MM.1S (cell line): ENCODE measurements at regions not wholly inside any gene's neighbourhood (a gene's known extent, or its start where the extent isn't known, plus 50 kb on each side); places are given as distances from the start of the nearest gene placed in this dataset.

Source experiments
- DNase-seq: peaks from one replicate; pipeline ENCODE4 v3.0.0-alpha.2; 2015
- H2AFZ ChIP-seq: fragments of 300-600 bp; sonication (generic); 2 replicates; pipeline ENCODE4 v1.6.0; 2016; ENCODE audit warnings: antibody characterized with exemption, low read length
- H3F3A ChIP-seq: fragments of 300-600 bp; sonication (generic); 2 replicates; pipeline ENCODE4 v1.6.1; 2016; ENCODE audit warnings: mild to moderate bottlenecking, antibody characterized with exemption, low read length, moderate library complexity, mixed read lengths; ENCODE audit not compliant: insufficient read depth
- H3K27ac ChIP-seq: fragments of 300-600 bp; sonication (generic); 2 replicates; pipeline ENCODE4 v1.5.1; 2016; ENCODE audit warnings: mild to moderate bottlenecking, low read length
- H3K27me3 ChIP-seq: fragments of 300-600 bp; sonication (generic); replicated peaks from 2 replicates; pipeline ENCODE4 v1.6.0; 2016; ENCODE audit warnings: low read length; ENCODE audit not compliant: insufficient read depth
- H3K36me3 ChIP-seq: fragments of 300-600 bp; sonication (generic); replicated peaks from 2 replicates; pipeline ENCODE4 v1.6.1; 2016; ENCODE audit warnings: mild to moderate bottlenecking, low read length, mixed read lengths; ENCODE audit not compliant: insufficient read depth
- H3K4me1 ChIP-seq: fragments of 300-600 bp; sonication (generic); 2 replicates; pipeline ENCODE4 v1.6.1; 2016; ENCODE audit warnings: low read length, mixed read lengths
- H3K4me2 ChIP-seq: fragments of 300-600 bp; sonication (generic); 2 replicates; pipeline ENCODE4 v1.6.0; 2016; ENCODE audit warnings: low read depth, low read length
- H3K4me3 ChIP-seq: fragments of 300-600 bp; sonication (generic); 2 replicates; pipeline ENCODE4 v1.5.1; 2016; ENCODE audit warnings: low read length, mixed read lengths
- H3K79me2 ChIP-seq: fragments of 300-600 bp; sonication (generic); 2 replicates; pipeline ENCODE4 v1.6.1; 2016; ENCODE audit warnings: mixed run types, low read length, mixed read lengths
- H3K9ac ChIP-seq: fragments of 300-600 bp; sonication (generic); 2 replicates; pipeline ENCODE4 v1.6.1; 2016; ENCODE audit warnings: low read length, mixed read lengths
- H3K9me2 ChIP-seq: fragments of 300-600 bp; sonication (generic); replicated peaks from 2 replicates; pipeline ENCODE4 v1.6.1; 2016; ENCODE audit warnings: mild to moderate bottlenecking, low read length, mixed read lengths; ENCODE audit not compliant: insufficient read depth
- H3K9me3 ChIP-seq: fragments of 300-600 bp; sonication (generic); replicated peaks from 2 replicates; pipeline ENCODE4 v1.6.1; 2016; ENCODE audit warnings: mild to moderate bottlenecking, low read length, mixed read lengths; ENCODE audit not compliant: insufficient read depth
- H4K20me1 ChIP-seq: fragments of 300-600 bp; sonication (generic); 2 replicates; pipeline ENCODE4 v1.6.1; 2016; ENCODE audit warnings: mild to moderate bottlenecking, low read length, moderate library complexity, mixed read lengths; ENCODE audit not compliant: insufficient read depth
- EZH2 ChIP-seq: fragments of 300-600 bp; sonication (generic); optimal IDR thresholded peaks from 2 replicates; pipeline ENCODE3; 2017; ENCODE audit warnings: low read depth, mild to moderate bottlenecking, antibody characterized with exemption, low read length, mixed read lengths
- EZH2phosphoT487 ChIP-seq: fragments of 300-600 bp; sonication (generic); IDR thresholded peaks from 2 replicates; pipeline ENCODE4 v1.6.1; 2018; ENCODE audit warnings: antibody characterized with exemption, low read length
- TF ChIP-seq, protein P1 (sequence below): fragments of 300-600 bp; sonication (generic); IDR thresholded peaks from 2 replicates; pipeline ENCODE4 v1.5.1; 2016; ENCODE audit warnings: antibody characterized with exemption, low read length, mixed read lengths

DNA sequence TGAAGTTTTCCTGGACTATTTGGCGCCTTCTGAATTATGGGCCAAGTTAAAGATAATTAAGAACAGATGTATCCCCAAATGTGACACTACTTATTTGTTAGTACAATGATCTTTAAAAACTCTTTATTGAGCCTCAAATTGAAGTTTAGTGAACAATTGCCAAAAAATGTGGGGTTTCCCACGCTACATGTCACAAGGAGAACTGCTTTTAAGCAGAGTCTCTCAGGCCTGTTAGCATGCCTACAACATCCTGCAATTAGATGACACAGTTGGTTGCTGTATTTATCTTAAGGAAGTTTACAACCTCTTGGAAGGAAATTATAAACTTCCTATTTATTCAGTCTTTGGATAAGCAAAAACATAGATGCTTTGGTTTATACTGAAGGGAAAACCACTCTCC lies 733.0 kb downstream of the TNS3 start:
- DNase-seq, result no peak
- no peaks in the 10 kb centered on the region for H3F3A ChIP-seq
- no peak overlapping the region for H3K4me3 ChIP-seq
- H3K36me3 ChIP-seq, result no peaks in the 10 kb centered on the region
- no peak overlapping the region for H2AFZ ChIP-seq
- no peaks in the 10 kb centered on the region for H3K79me2 ChIP-seq
- no peaks in the 10 kb centered on the region for H3K4me1 ChIP-seq
- H3K4me2 ChIP-seq, result no peak overlapping the region
- H3K9me3 ChIP-seq, result no peaks in the 10 kb centered on the region
- no peak overlapping the region for H3K9ac ChIP-seq
- TF ChIP-seq EZH2phosphoT487, result no peak
- TF ChIP-seq, protein P1, sequence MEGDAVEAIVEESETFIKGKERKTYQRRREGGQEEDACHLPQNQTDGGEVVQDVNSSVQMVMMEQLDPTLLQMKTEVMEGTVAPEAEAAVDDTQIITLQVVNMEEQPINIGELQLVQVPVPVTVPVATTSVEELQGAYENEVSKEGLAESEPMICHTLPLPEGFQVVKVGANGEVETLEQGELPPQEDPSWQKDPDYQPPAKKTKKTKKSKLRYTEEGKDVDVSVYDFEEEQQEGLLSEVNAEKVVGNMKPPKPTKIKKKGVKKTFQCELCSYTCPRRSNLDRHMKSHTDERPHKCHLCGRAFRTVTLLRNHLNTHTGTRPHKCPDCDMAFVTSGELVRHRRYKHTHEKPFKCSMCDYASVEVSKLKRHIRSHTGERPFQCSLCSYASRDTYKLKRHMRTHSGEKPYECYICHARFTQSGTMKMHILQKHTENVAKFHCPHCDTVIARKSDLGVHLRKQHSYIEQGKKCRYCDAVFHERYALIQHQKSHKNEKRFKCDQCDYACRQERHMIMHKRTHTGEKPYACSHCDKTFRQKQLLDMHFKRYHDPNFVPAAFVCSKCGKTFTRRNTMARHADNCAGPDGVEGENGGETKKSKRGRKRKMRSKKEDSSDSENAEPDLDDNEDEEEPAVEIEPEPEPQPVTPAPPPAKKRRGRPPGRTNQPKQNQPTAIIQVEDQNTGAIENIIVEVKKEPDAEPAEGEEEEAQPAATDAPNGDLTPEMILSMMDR, result no peak
- no peak for TF ChIP-seq EZH2
- H3K27me3 ChIP-seq, result no peaks in the 10 kb centered on the region
- H4K20me1 ChIP-seq, result no peaks in the 10 kb centered on the region
- no peaks in the 10 kb centered on the region for H3K9me2 ChIP-seq
- no peak overlapping the region for H3K27ac ChIP-seq

DNA sequence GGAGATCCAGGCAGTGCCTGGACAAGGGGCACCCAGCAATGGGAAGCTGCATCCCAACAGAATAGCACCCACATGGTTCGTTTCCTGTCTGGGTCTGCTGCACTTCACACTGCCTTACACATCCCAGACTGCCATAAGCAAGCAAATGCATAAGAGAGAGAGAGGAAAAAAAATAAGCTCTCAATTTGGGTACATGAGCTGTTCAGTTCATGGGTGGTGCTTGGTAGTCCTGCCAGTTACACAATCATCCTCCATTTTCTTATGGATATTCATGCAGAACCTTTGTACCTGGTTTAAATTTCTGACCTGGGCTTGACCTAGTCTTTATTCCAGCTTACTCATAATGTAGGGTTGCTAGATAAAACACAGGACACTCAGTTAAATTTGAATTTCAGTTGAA lies 733.6 kb downstream of the TNS3 start:
- Histone ChIP-seq H3K27ac (no peak overlapping the region), H3K9me3 (no peaks in the 10 kb centered on the region)
- TF ChIP-seq, protein P1, result no peak
- TF ChIP-seq EZH2phosphoT487 (no peak), EZH2 (no peak)

DNA sequence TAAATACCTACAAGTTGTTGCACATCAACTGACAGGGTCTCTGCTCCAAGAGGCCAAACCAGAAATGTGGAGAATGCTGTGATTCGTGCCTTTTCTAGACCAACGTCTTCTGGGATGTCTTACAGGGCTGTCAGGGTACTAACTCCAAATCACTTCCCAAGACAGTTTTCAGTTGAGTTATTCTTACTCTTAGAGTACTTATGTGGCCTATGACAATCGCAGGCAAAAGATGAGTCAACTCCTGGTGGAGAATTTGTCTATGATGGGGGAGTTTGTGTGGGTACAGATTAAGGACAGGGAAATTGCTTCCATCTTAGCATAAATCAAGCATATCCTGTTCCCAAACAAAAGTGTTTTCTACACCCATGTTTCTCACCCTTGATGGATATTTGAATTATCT lies 734.8 kb downstream of the TNS3 start:
- Histone ChIP-seq H3K27me3 (no peaks in the 10 kb centered on the region), H3K9me2 (no peaks in the 10 kb centered on the region), H3K4me1 (no peaks in the 10 kb centered on the region), H3K9me3 (no peaks in the 10 kb centered on the region), H3K27ac (no peak overlapping the region), H3F3A (no peaks in the 10 kb centered on the region), H3K9ac (no peak overlapping the region), H3K4me2 (no peak overlapping the region), H3K36me3 (no peaks in the 10 kb centered on the region), H3K4me3 (no peak overlapping the region), H4K20me1 (no peaks in the 10 kb centered on the region), H2AFZ (no peak overlapping the region), H3K79me2 (no peaks in the 10 kb centered on the region)
- TF ChIP-seq, protein P1, result no peak
- TF ChIP-seq EZH2phosphoT487, result no peak
- TF ChIP-seq EZH2, result no peak
- no peak for DNase-seq

More for the DNA sequence above, 733.6 kb downstream of the TNS3 start:
- H3K79me2 ChIP-seq, result no peaks in the 10 kb centered on the region
- no peaks in the 10 kb centered on the region for H4K20me1 ChIP-seq
- H3K4me3 ChIP-seq, result no peak overlapping the region
- no peak for DNase-seq
- H3K36me3 ChIP-seq, result no peaks in the 10 kb centered on the region
- no peak overlapping the region for H3K4me2 ChIP-seq
- H3F3A ChIP-seq, result no peaks in the 10 kb centered on the region
- no peaks in the 10 kb centered on the region for H3K9me2 ChIP-seq
- H2AFZ ChIP-seq, result no peak overlapping the region
- H3K9ac ChIP-seq, result no peak overlapping the region
- H3K27me3 ChIP-seq, result no peaks in the 10 kb centered on the region
- no peaks in the 10 kb centered on the region for H3K4me1 ChIP-seq

DNA sequence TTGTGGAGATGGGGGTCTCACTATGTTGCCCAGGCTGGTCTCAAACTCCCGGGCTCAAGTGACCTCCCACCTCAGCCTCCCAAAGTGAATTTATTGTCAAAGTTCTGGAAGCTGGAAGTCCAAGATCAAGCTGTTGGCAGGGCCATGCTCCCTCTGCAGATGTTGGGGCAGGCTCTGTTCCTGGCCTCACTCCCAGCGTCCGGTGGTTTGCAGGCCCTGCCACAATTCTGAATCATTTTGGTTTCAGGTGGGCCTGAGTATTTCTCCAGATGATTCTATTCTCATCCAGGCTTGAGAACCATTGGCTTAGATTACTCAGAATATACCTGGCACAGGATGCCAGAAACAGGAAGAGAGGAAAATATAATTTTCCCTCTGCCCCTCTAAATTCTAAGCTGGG lies 737.4 kb downstream of the TNS3 start:
- no peaks in the 10 kb centered on the region for H3K36me3 ChIP-seq
- no peak for DNase-seq
- no peaks in the 10 kb centered on the region for H3K9me2 ChIP-seq
- H4K20me1 ChIP-seq, result no peaks in the 10 kb centered on the region
- TF ChIP-seq EZH2phosphoT487 (no peak), EZH2 (no peak)
- TF ChIP-seq, protein P1, result no peak
- no peaks in the 10 kb centered on the region for H3K9me3 ChIP-seq
- no peaks in the 10 kb centered on the region for H3K27me3 ChIP-seq
- H3K9ac ChIP-seq, result no peak overlapping the region
- H3K4me2 ChIP-seq, result no peak overlapping the region
- no peaks in the 10 kb centered on the region for H3F3A ChIP-seq
- no peak overlapping the region for H3K4me3 ChIP-seq
- no peaks in the 10 kb centered on the region for H3K79me2 ChIP-seq
- no peaks in the 10 kb centered on the region for H3K4me1 ChIP-seq
- no peak overlapping the region for H3K27ac ChIP-seq
- H2AFZ ChIP-seq, result no peak overlapping the region
